ENCODE measurements at regions not wholly inside any gene's neighbourhood (a gene's known extent, or its start where the extent isn't known, plus 50 kb on each side); places are given as distances from the start of the nearest gene placed in this dataset.

- Mint-ChIP-seq H3K27ac (ENCODE audit: unreplicated experiment) (no peak overlapping the region), H3K4me3 (ENCODE audit: unreplicated experiment) (no peak overlapping the region), H3K36me3 (ENCODE audit: insufficient read depth, unreplicated experiment) (no peaks in the 10 kb centered on the region), H3K4me1 (ENCODE audit: low read depth, unreplicated experiment) (no peaks in the 10 kb centered on the region), H3K27me3 (ENCODE audit: insufficient read depth, unreplicated experiment) (no peaks in the 10 kb centered on the region), H3K9me3 (ENCODE audit: unreplicated experiment) (peaks cover 10% of the 10 kb centered on the region)
- BruUV-seq (replicated peaks), result no TSS peak
- Histone ChIP-seq H3K27me3 (replicated peaks; ENCODE audit: control insufficient read depth, insufficient read depth, low read length) (no peaks in the 10 kb centered on the region), H3K36me3 (ENCODE audit: control insufficient read depth, insufficient read depth, low read length) (no peaks in the 10 kb centered on the region), H3K9me3 (peaks cover 20% of the 10 kb centered on the region), H3K4me3 (ENCODE audit: low read depth, low read length) (no peak overlapping the region), H3K4me1 (no peaks in the 10 kb centered on the region)
- DNase-seq, result peak in 1 of 2 experiments; percentile 38
- intact Hi-C loops (cut with micrococcal nuclease; ENCODE audit: unreplicated experiment), result no loop called here
- TF ChIP-seq CTCF (IDR thresholded peaks at IDR 0.05; ENCODE audit: insufficient read depth in 1 of 2, low read depth in 1 of 2, low read length in 1 of 2, severe bottlenecking in 1 of 2, unreplicated experiment in 1 of 2), result no peak
- ChIA-PET CTCF (interaction anchor here (0.6 kb wide), 1 partner anchor 173 kb away, joined by 5 read pairs; no protein-coding TSS in a partner anchor), POLR2A (no interaction called here)
Measured at GRCh38 chr2:10517351-10518043, 69.4 kb upstream of the ODC1 start.

DNA sequence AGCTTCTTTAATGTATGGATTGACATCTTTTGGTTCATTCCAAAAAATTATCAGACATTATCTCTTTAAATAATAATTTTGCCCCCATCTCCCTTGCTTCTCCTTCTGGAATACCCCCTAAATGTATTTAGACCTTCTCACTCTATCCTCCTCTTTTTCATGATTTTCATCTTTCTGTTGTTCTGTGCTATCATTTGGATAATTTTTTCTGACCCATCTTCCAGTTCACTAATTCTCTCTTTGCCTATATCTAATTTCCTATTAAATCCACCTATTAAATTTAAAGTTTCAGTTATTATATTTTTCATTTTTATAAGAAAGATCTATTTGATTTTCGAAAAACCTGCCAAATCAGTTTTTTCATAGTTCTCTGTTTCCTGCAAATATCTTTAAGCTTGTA lies 67.8 kb upstream of the ODC1 start:
- H3K36me3 Mint-ChIP-seq (ENCODE audit: insufficient read depth, unreplicated experiment), result no peaks in the 10 kb centered on the region
- H3K9me3 Mint-ChIP-seq (ENCODE audit: unreplicated experiment), result peaks cover 10% of the 10 kb centered on the region
- TF ChIP-seq CTCF (IDR thresholded peaks at IDR 0.05; ENCODE audit: insufficient read depth in 1 of 2, low read depth in 1 of 2, low read length in 1 of 2, severe bottlenecking in 1 of 2, unreplicated experiment in 1 of 2), result no peak
- no peaks in the 10 kb centered on the region for H3K4me1 Mint-ChIP-seq (ENCODE audit: low read depth, unreplicated experiment)
- intact Hi-C loops (cut with micrococcal nuclease; ENCODE audit: unreplicated experiment), result no loop called here
- no peaks in the 10 kb centered on the region for H3K36me3 ChIP-seq (ENCODE audit: control insufficient read depth, insufficient read depth, low read length)
- POLR2A ChIA-PET, result no interaction called here
- no TSS peak for BruUV-seq (replicated peaks)
- H3K9me3 ChIP-seq, result peaks cover 20% of the 10 kb centered on the region
- no peaks in the 10 kb centered on the region for H3K27me3 Mint-ChIP-seq (ENCODE audit: insufficient read depth, unreplicated experiment)
- no peak for DNase-seq
- no peaks in the 10 kb centered on the region for H3K27me3 ChIP-seq (replicated peaks; ENCODE audit: control insufficient read depth, insufficient read depth, low read length)
- no peak overlapping the region for H3K4me3 Mint-ChIP-seq (ENCODE audit: unreplicated experiment)
- H3K4me1 ChIP-seq, result no peaks in the 10 kb centered on the region
- H3K27ac Mint-ChIP-seq (ENCODE audit: unreplicated experiment), result no peak overlapping the region
- CTCF ChIA-PET, result no interaction called here
- H3K4me3 ChIP-seq (ENCODE audit: low read depth, low read length), result no peak overlapping the region

- H3K4me3 ChIP-seq (ENCODE audit: low read depth, low read length), result no peak overlapping the region
- CTCF ChIA-PET, result no interaction called here
- no peak overlapping the region for H3K27ac Mint-ChIP-seq (ENCODE audit: unreplicated experiment)
- H3K4me1 ChIP-seq, result no peaks in the 10 kb centered on the region
- H3K4me1 Mint-ChIP-seq (ENCODE audit: low read depth, unreplicated experiment), result no peaks in the 10 kb centered on the region
- H3K36me3 Mint-ChIP-seq (ENCODE audit: insufficient read depth, unreplicated experiment), result no peaks in the 10 kb centered on the region
- peaks cover 10% of the 10 kb centered on the region for H3K9me3 Mint-ChIP-seq (ENCODE audit: unreplicated experiment)
- intact Hi-C loops (cut with micrococcal nuclease; ENCODE audit: unreplicated experiment), result no loop called here
- BruUV-seq (replicated peaks), result no TSS peak
- H3K27me3 ChIP-seq (replicated peaks; ENCODE audit: control insufficient read depth, insufficient read depth, low read length), result no peaks in the 10 kb centered on the region
- H3K4me3 Mint-ChIP-seq (ENCODE audit: unreplicated experiment), result no peak overlapping the region
- no peaks in the 10 kb centered on the region for H3K27me3 Mint-ChIP-seq (ENCODE audit: insufficient read depth, unreplicated experiment)
- peaks cover 20% of the 10 kb centered on the region for H3K9me3 ChIP-seq
- no peaks in the 10 kb centered on the region for H3K36me3 ChIP-seq (ENCODE audit: control insufficient read depth, insufficient read depth, low read length)
- POLR2A ChIA-PET, result no interaction called here
- no peak for DNase-seq
- no peak for TF ChIP-seq CTCF (IDR thresholded peaks at IDR 0.05; ENCODE audit: insufficient read depth in 1 of 2, low read depth in 1 of 2, low read length in 1 of 2, severe bottlenecking in 1 of 2, unreplicated experiment in 1 of 2)
Measured at GRCh38 chr2:10514743-10515142, 66.6 kb upstream of the ODC1 start.
